HG02642 (cell line): ENCODE measurements at regions not wholly inside any gene's neighbourhood (a gene's known extent, or its start where the extent isn't known, plus 50 kb on each side); places are given as distances from the start of the nearest gene placed in this dataset.

Source experiments
- ATAC-seq: cut with Tn5 transposase; IDR thresholded peaks from one replicate; pipeline ENCODE4 v1.9.1; 2021; ENCODE audit warnings: mild to moderate bottlenecking; ENCODE audit not compliant: unreplicated experiment, poor library complexity

DNA sequence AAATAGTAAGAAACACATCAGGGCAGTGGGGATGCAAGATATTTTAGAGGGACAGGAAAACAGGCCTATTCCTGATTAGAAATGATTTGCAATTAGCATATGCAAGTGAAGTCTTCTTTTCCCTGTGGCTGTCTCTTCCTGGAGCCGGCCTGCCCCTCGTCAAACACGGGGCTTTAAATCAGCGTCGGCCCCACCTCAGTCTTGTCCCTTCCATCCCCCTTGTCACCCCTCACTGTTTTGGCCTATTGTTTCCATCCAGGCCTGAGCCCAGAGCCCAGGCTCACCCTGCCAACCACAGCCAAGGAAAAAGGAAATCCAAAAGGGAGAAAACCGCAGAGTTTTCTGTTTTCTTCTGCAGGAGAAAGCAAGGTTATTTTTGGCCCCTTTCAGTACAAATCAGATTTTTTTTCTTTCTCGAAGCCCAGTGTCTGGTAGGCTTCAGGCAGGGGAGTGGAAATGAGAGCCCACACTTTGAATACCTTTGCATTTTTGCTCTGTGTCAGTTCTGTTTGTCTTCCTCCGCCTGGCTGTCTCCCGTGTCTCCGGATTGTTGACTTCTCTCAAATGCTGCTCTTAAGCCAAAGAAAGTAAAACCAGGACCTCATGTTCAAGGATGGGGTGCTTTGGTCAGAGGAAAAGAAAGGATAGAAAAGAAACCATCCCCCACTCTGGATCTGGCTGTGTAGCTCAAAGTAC lies 399.9 kb upstream of the CDH11 start:
- ATAC-seq, result no peak

DNA sequence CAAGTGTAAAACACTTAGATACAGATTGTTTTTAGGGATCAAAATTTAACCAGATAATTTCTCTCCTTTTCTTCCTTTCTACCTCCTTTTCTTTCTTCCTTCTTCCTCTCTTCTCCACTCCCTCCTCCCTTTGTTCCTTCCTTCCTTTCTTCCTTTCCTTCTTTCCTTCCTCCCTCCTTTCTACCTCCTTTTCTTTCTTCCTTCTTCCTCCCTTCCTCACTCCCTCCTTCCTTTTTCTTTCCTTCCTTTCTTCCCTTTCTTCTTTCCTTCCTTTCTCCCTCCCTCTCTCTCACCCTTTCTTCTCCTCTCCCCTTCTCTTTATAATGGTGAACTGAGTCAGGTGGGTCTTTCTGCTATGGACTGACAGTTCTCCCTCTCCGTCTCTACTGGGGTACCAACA lies 397.5 kb upstream of the CDH11 start:
- ATAC-seq, result no peak

DNA sequence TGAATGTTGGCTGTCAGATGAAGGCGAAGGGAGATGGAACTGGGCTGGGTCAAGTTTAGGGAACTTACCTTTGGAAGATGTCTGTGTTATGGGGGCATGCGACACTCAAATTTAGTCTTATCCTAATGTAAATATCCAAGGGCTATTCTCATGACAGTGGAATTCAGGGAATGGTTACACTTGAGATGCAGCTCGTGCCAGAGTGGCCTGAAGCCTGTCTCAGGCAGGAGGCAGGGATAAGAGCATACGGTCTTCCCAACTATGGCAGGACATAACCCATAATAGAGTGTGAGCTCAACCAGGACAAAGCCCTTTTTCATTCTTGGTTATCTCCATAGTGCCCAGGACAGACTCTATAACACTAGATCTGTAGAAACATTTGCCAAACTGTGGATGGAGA lies 393.3 kb upstream of the CDH11 start:
- no peak for ATAC-seq

DNA sequence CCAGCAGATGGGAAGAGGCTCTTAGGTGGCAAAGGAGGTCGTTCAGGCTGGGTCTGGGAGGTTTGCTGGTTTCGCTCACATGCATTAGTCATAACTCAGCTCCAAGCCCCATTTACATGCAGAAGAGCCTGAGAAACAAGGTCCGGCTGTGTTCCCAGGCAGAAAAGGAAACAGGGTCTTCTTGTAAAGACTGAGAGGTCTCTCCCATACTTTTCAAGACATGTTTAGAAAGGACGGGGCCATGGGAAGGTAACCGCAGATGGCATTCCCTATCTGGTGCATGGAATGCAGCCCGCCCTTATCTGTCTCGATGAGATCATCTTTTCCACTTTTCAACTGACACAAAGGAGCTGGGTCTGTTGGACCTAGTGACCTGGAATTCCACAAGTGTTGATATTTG lies 389.0 kb upstream of the CDH11 start:
- no peak for ATAC-seq

DNA sequence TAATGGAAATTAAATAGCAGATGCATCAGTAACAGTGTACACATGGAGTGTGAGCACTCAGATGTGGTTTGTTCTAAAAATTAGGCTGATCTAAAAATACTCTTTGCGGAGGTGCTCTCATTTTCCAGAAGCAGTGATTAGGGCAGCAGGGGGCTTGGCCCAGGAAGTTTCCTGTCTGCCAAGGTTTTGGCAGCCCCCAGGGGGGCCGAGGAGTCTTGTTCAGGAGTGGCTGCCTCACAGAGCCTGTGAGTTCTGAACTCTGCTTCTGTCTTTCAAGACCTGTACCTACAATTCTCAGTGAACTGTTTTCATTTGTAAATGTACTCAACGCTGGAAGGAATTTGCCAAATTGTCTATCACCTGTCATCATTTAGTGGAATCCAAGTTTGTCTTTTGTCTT lies 388.4 kb upstream of the CDH11 start:
- ATAC-seq, result no peak

DNA sequence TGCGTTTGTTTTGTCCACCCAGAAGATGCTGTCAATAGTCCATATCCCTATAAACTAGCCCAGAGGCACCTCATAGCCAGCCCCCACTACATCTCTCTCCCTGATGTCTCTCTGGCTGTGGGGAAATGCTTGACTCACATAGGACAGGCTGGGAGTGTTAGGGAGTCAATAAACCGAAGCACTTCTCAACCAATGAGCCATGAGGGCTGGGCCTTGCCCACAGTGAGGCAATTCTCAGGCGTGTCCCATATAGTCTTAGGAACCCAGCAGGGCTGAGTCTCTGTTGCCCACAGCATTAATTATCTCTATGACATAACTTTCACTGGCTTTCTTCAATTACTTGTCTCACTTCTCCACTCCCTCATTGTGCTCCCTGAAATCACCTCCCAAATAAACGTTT lies 387.3 kb upstream of the CDH11 start:
- no peak for ATAC-seq

DNA sequence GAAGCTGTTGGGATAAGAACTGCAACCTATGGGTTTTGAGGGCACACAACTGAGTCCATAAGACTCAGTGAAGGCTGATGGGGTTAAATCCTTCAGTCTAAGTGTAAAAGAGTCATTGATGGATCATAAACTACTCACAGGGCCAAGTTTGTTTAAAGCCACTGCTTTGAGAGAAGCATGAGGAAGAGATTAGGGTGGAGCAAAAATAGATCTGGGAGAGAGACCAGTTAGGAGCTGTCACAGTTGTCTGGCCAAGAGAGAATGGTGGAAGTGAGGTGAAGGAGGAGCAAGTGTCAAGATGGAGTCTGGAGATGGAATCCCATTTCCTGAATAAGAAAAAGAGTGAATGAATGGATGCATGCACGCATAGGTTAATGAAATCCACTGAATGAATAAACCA lies 379.1 kb upstream of the CDH11 start:
- no peak for ATAC-seq

DNA sequence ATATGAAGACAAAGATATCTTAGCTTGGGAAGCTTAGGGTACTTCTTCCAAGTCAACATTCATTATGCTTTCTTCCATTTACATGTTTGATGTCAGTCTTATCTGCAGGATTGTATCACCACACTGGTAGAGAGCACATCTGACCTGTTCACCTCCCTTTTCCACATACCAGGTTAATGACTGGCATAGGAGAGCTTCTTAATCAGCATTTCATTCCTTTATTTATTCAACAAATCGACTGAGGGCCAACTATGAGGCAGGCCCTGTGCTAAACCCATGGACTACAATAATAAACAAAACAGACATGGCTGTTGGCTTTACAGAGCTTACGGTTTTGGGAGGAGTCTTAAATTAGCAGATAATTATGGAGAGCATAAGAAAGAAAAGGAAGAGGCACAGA lies 378.1 kb upstream of the CDH11 start:
- ATAC-seq, result no peak

DNA sequence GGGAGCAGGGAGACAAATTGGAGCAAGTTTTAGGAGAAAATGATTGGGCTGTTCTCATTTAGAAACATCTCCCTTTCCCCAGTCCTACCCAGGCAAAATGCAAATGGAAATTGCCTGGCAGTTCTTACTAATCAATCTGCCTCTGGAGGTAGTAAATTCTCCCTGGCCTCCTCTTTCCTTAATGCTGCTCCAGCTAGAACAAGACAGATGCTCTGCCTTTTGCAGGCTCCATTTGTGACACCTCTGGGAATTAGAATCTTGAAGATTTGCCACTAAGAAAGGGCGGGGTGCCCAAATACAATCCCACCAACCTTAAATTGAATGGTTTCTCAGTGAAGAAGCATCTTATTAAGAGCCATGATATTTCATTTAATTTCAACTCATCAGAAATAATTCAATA lies 377.7 kb upstream of the CDH11 start:
- ATAC-seq, result no peak

DNA sequence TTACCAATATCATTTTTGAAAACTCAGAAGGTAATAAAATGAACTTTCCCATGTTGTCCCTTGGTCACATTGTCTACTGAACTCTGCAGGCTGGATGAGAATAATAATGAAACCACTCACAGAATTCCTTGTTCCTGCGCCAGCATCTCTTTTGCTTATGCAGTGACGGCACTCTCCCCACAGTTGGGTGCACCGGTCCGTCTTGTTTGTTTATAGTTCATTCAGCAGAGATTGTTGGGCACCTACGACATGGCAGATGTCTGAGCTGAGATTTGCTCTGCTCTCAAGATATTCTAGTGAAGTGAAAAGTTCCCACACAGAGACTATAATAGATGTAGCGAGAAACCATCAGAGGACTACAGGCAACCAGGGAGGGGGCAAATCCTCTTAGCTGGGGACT lies 375.7 kb upstream of the CDH11 start:
- ATAC-seq, result no peak

DNA sequence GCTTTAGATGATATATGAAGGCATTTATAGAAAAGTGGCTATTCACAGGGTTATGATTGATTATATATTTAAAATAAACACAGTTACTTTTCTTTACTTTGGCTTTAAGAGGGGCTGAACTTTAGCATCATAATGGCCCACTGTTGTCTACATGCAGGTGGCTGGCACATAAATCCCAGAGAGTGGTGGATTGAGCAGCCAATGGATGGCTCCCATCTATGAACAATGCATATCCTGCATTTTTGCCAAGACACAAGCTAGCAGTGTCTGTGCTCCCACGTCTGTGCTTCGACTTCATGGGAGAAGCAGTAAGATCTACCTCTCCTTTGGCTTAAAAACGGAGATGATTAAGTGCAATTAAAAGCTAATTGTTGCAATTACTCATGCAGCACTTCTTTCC lies 373.2 kb upstream of the CDH11 start:
- no peak for ATAC-seq

DNA sequence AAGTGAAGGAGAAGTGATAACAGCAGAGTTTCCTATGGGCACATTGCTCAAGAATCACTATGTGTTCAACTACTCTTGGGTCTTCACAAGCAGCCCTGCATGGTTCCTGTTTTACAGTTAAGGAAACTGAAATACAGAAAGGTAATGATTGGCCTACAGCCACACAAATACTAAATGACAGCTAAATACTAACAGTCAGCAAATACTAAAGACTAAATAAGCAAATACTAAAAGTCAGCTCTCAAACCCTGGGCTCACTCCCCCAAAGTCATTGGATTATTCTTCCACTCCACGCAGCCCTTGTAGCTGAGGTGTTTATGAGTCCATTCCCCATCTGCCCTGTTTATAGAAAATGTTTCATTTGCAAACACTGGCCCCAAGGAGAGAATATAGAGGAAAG lies 372.7 kb upstream of the CDH11 start:
- no peak for ATAC-seq

DNA sequence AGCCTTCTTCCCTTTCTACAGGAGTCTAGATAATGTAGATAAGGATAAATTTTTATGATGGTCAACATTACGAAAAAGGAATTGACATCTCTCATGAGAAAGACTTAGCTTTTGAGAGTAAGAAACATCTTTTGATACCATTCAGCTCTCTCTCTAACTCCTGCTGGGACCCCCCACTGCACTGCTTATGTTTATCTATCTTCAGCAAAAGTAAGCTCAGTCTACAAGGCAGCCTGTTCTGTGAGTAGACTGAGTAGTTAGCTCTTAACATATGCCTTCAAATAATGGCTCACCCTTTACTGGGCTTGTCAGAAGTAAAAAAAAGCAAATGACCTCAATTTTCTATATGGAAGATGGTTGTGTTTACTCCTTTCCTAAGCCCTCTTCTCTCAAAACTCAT lies 372.2 kb upstream of the CDH11 start:
- ATAC-seq, result no peak

DNA sequence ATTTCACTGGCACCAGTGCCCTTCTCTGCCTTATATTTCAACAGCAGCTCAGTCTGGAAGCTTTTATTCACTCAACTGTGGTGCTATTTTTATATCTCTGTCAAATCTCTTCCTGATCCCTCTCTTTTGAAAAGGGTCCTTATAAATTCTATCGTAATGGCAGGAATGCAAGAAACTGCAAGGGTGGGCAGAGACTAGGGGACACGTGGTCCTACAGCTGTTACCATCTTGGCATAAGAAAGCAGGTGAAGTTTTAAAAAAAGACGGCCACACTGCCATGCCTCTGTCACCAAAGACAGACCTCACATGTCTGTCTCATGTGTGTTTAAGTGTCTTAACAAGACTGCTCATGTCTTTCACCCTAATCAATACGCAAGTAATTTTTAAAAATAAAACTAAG lies 368.4 kb upstream of the CDH11 start:
- ATAC-seq, result no peak

DNA sequence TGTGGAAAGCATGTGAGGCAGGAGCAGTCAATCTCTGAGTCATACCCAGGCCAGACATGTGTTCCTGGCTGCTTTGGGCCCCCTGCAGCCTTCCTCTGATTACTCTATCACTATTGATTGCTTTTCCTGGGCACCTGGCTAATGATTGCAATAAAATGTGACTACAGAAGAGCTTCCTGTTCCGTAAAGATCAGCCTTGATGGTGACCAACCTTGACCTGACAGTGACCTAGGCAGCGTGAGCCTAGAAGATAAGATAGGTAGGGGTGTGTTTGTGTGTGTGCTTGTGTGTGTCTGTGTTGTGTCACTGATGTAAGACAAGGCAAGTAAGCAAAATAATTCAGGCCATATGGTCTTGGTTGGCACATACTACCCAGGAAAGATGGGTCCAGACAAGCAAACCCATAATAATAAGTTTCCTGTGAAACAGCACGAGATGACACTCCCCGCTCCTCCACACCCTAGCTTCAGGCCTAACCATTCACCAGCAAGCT lies 367.7 kb upstream of the CDH11 start:
- ATAC-seq, result no peak

DNA sequence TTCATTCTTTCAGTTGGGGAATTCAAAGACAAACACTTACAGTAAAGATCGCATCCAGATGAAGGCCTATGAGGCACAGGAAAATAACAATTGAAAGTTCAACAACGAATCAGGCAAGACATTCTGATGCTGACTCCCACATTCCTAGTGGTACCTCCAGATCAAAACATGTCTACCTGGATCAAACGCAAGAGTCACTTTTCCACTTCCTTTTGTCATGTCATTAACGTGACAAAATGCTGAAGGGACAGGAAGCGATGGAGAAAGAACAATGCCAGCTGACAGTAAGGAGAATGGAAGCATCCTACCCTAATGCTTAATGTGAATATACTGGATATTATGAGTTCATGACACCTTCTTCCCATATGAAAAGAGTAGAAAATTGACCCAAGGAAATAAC lies 365.4 kb upstream of the CDH11 start:
- ATAC-seq, result no peak

DNA sequence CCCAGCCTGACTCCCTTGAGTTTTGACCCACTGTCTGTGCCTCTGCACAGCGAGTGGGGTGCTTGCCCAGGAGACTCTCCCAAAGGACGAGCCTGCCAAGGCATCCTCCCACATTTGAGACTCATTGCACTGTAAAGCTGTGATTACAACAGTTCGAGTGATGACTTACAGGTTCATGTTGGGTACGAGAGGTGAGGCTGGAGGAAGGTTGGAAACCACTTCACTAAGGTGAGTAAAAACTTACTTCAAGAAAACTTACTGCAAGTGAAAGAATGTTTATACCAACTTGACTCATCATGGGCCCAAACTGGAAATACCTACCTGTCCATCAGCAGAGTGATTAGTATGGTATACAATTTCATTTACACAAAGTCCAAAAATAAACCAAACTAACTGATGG lies 360.1 kb upstream of the CDH11 start:
- no peak for ATAC-seq

DNA sequence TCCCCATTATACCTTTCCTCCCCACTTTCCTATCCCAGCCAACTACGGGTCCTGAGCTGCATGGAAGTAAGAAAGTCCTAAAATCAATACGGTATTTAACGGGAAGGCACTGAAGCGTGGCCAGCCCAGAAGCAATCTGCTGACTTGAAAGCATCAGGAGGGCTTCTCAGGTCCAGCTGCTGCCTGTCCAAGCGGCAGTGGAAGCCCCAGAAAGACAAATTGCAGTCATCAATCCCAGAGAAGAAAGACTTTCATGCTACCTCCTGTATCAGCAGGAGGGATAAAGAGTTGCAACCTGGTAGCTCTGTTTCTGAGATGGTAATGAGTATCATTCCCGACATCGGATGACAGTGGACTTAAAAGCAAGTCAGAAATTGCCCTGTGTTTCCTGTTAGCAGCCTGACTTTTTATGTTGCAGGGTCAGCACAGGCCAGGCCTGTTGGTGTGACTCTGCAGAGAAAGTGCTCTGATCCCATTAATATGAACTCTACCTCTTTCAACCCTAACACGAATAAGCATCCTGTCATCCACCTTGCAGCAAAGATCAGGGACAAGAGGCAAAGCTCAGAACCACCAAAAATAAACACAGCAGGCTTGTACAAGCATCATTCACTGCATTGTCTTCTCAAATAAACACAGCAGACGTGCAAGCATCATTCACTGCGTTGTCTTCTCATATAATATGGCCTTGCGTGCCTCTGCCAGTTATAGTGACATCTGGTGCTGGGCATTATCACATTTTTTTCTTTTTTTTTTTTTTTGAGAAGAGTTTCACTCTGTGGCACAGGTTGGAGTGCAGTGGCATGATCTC lies 358.6 kb upstream of the CDH11 start:
- ATAC-seq, result no peak

DNA sequence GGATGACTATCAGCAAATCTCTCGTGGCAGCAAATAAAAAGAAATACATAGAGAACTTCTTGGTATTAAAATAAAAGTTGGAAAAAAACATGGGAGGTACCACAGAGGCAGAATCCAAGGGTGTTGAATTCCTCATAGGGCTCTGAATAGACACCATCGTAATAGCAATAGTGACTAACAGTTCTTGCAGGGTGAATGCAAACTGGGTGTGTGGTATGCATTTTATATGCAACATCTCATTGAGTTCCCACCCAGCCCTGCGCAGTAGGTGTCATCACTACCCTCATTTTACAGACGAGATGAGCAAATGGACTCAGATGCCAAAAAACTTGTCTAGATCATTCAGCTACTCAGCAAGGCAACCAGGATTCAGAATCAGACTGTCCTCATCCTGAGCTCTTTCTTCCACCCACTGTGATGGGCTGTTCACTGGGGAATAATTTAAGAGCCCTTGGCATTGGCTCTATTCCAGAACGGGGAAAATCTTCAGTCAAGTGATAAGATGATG lies 354.6 kb upstream of the CDH11 start:
- ATAC-seq, result no peak

DNA sequence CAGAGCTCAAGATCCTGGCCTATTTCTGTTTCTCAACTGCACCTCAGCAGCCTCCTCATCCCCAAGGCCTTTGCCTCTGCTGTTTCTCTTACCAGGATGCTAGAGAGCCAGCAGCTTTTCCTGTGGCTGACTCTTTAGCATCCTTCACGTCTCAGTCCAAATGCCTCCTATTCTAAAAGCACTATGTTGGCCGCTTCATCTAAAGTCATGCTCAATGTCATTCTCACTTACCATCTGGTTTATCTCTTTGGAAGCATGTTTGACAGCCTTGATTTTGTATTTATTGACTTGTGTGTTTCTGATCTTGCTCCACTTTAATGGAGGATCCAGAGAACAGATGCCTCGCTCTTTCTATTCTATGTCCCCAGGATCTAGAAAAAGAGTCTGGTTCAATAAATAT lies 351.8 kb upstream of the CDH11 start:
- ATAC-seq, result no peak

DNA sequence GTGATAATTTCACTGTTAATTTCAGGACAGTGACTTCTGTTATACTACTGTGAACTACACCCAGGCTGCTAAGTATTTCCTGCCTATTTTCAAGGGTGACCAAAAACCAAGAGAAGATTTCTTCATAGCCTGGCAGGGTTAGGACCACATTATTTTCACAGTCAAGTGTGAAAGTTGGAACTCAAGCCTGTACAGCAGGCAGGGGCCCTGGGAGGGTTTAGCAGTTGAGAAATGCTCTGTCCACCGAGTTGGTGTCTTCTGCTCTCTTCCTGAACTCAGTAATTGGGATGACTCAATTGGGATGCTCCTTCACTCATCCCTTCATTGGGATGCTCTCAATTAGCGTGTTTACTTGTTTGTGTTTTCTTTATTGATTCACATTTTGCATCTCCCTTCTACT lies 347.3 kb upstream of the CDH11 start:
- no peak for ATAC-seq

DNA sequence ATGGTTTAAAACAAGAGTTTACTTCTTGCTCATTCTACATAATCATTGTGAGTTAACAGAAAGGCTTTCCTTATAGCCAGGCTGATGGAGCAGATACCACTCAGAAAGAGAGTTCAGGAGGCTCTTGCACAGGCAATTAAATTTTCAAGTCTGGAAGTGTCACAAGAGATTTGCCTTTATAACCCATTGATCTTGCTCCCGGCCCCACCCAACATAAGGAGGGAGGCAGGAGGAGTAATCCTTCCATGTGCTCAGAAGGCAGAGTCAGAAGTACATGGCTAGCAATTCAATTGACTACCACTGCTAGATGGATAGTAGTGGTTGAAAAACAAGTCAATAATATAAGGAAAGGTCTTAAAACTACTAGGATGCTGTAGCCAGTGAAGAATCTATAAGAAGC lies 346.3 kb upstream of the CDH11 start:
- no peak for ATAC-seq
